ENCODE measurements at regions not wholly inside any gene's neighbourhood (a gene's known extent, or its start where the extent isn't known, plus 50 kb on each side); places are given as distances from the start of the nearest gene placed in this dataset.

DNA sequence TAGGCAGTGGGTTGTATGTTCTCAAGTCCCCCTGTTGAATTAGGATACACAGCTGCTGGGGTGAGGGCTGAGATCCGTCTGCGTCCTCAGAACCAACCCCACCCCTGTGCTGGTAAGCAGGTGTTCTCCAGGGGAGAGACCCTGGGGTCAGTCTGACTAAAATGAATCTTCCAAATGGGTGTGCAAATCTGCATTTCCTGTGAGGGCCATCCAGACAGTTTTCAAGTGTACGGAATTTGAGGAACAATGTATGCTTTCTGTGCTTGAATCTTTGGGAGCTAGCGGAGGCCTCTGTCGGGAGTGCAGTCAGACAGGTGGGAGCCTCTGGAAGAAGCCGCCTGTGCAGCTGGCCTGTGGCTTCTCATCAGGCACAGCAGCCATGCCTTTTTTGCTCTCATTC is 122.9 kb downstream of the MACROH2A1 start:
- TF ChIP-seq, protein P1, sequence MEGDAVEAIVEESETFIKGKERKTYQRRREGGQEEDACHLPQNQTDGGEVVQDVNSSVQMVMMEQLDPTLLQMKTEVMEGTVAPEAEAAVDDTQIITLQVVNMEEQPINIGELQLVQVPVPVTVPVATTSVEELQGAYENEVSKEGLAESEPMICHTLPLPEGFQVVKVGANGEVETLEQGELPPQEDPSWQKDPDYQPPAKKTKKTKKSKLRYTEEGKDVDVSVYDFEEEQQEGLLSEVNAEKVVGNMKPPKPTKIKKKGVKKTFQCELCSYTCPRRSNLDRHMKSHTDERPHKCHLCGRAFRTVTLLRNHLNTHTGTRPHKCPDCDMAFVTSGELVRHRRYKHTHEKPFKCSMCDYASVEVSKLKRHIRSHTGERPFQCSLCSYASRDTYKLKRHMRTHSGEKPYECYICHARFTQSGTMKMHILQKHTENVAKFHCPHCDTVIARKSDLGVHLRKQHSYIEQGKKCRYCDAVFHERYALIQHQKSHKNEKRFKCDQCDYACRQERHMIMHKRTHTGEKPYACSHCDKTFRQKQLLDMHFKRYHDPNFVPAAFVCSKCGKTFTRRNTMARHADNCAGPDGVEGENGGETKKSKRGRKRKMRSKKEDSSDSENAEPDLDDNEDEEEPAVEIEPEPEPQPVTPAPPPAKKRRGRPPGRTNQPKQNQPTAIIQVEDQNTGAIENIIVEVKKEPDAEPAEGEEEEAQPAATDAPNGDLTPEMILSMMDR (IDR thresholded peaks at IDR 0.05), result no peak
- no peak for TF ChIP-seq POLR2A (IDR thresholded peaks at IDR 0.05)
- TF ChIP-seq POLR2AphosphoS5 (IDR thresholded peaks at IDR 0.05), result no peak
